Loucy (cell line): ENCODE measurements at regions not wholly inside any gene's neighbourhood (a gene's known extent, or its start where the extent isn't known, plus 50 kb on each side); places are given as distances from the start of the nearest gene placed in this dataset.
"Not testable (repeated sequence)": the region's sequence is repeated elsewhere in the genome, so short reads cannot be mapped to it uniquely, and the experiment has no call there.

Experiments
- H2AFZ ChIP-seq: fragments of 200-600 bp; sonication (generic); 2 replicates; pipeline ENCODE4 v1.6.0; 2016; ENCODE audit warnings: antibody characterized with exemption, mild to moderate bottlenecking, low read length, moderate library complexity
- H3F3A ChIP-seq: fragments of 200-600 bp; 2 replicates; pipeline ENCODE4 v1.6.0; 2016; ENCODE audit warnings: antibody characterized with exemption, low read depth, mild to moderate bottlenecking
- H3K27me3 ChIP-seq: fragments of 200-600 bp; sonication (generic); 2 replicates; pipeline ENCODE4 v1.6.1; 2014; ENCODE audit warnings: low read length, mild to moderate bottlenecking; ENCODE audit not compliant: insufficient read depth, poor library complexity, severe bottlenecking
- H3K36me3 ChIP-seq: fragments of 200-600 bp; sonication (generic); 2 replicates; pipeline ENCODE4 v1.6.1; 2016; ENCODE audit warnings: low read length; ENCODE audit not compliant: insufficient read depth
- H3K4me1 ChIP-seq: fragments of 200-600 bp; sonication (generic); 2 replicates; pipeline ENCODE4 v1.5.1; 2014; ENCODE audit warnings: low read length, mild to moderate bottlenecking; ENCODE audit not compliant: insufficient read depth, poor library complexity, severe bottlenecking
- H3K4me2 ChIP-seq: fragments of 200-600 bp; sonication (generic); 2 replicates; pipeline ENCODE4 v1.6.0; 2014; ENCODE audit warnings: antibody characterized with exemption, low read length, low read depth, mild to moderate bottlenecking; ENCODE audit not compliant: poor library complexity, severe bottlenecking
- H3K4me3 ChIP-seq: fragments of 200-600 bp; sonication (generic); 2 replicates; pipeline ENCODE4 v1.5.1; 2014; ENCODE audit warnings: low read length, mild to moderate bottlenecking, mixed read lengths; ENCODE audit not compliant: poor library complexity, severe bottlenecking
- H3K79me2 ChIP-seq: fragments of 200-600 bp; sonication (generic); 2 replicates; pipeline ENCODE4 v1.6.1; 2014; ENCODE audit warnings: low read length; ENCODE audit not compliant: insufficient read depth
- H3K9ac ChIP-seq: fragments of 200-600 bp; sonication (generic); 2 replicates; pipeline ENCODE4 v1.6.0; 2014; ENCODE audit warnings: mild to moderate bottlenecking, low read depth, low read length, moderate library complexity; ENCODE audit not compliant: poor library complexity, severe bottlenecking
- H3K9me2 ChIP-seq: fragments of 200-600 bp; sonication (generic); replicated peaks from 2 replicates; pipeline ENCODE4 v1.6.1; 2016; ENCODE audit warnings: low read depth, low read length, mixed read lengths
- H3K9me3 ChIP-seq: fragments of 200-600 bp; sonication (generic); 2 replicates; pipeline ENCODE4 v1.6.1; 2014; ENCODE audit warnings: mild to moderate bottlenecking, antibody characterized with exemption, low read length, low read depth; ENCODE audit not compliant: insufficient read depth
- H4K20me1 ChIP-seq: fragments of 200-600 bp; sonication (generic); 2 replicates; pipeline ENCODE4 v1.6.0; 2014; ENCODE audit warnings: antibody characterized with exemption, low read length, mild to moderate bottlenecking; ENCODE audit not compliant: insufficient read depth, poor library complexity, severe bottlenecking
- EZH2phosphoT487 ChIP-seq: fragments of 200-600 bp; IDR thresholded peaks from 2 replicates; pipeline ENCODE4 v1.6.1; 2018; ENCODE audit warnings: antibody characterized with exemption, mild to moderate bottlenecking, moderate library complexity, borderline replicate concordance
- TF ChIP-seq, protein P1 (sequence below): fragments of 200-600 bp; sonication (generic); conservative IDR thresholded peaks from 2 replicates; pipeline ENCODE4 v1.5.1; 2014; ENCODE audit warnings: mild to moderate bottlenecking, antibody characterized with exemption, low read length

DNA sequence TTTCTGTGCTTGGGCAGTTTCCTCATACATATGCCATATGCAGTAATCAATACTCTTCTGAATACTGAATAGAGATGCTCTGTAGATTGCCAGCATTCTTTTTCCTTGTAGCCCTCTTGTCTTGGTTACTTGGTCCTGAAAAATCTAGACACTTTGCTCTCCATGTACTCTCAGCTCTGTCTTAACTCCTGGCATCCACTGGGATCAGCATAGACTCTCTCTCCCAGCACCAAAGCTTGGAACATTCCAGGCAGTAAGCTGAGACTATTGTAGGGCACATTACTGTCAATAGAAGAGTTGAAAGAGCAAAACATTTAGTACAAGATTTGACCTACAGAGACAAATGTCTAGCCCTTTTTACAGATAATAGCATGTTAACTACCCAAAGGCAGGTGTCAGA lies 1100.3 kb downstream of the TBL1XR1 start:
- Histone ChIP-seq H3F3A (no peaks in the 10 kb centered on the region), H3K9ac (no peak overlapping the region), H3K4me2 (no peak overlapping the region), H4K20me1 (no peaks in the 10 kb centered on the region), H3K36me3 (no peaks in the 10 kb centered on the region), H3K4me3 (no peak overlapping the region), H3K79me2 (no peaks in the 10 kb centered on the region), H3K27me3 (no peaks in the 10 kb centered on the region), H2AFZ (no peak overlapping the region), H3K4me1 (no peaks in the 10 kb centered on the region), H3K9me2 (no peaks in the 10 kb centered on the region), H3K9me3 (no peaks in the 10 kb centered on the region)
- TF ChIP-seq, protein P1, sequence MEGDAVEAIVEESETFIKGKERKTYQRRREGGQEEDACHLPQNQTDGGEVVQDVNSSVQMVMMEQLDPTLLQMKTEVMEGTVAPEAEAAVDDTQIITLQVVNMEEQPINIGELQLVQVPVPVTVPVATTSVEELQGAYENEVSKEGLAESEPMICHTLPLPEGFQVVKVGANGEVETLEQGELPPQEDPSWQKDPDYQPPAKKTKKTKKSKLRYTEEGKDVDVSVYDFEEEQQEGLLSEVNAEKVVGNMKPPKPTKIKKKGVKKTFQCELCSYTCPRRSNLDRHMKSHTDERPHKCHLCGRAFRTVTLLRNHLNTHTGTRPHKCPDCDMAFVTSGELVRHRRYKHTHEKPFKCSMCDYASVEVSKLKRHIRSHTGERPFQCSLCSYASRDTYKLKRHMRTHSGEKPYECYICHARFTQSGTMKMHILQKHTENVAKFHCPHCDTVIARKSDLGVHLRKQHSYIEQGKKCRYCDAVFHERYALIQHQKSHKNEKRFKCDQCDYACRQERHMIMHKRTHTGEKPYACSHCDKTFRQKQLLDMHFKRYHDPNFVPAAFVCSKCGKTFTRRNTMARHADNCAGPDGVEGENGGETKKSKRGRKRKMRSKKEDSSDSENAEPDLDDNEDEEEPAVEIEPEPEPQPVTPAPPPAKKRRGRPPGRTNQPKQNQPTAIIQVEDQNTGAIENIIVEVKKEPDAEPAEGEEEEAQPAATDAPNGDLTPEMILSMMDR, result no peak
- no peak for TF ChIP-seq EZH2phosphoT487

DNA sequence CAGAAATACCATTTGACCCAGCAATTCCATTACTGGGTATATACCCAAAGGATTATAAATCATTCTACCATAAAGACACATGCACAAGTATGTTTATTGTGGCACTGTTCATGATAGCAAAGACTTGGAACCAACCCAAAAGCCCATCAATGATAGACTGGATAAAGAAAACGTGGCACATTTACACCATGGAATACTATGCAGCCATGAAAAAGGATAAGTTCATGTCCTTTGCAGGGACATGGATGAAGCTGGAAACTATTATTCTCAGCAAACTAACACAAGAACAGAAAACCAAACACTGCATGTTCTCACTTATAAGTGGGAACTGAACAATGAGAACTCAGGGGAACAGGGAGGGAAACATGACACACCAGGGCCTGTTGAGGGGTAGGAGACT lies 1103.4 kb downstream of the TBL1XR1 start:
- H3K79me2 ChIP-seq, H3F3A ChIP-seq, H3K36me3 ChIP-seq, H2AFZ ChIP-seq, H3K4me3 ChIP-seq, H3K4me1 ChIP-seq, H3K9ac ChIP-seq, H3K9me3 ChIP-seq, H3K9me2 ChIP-seq, H3K27me3 ChIP-seq, H3K4me2 ChIP-seq, H4K20me1 ChIP-seq: not testable (repeated sequence)

DNA sequence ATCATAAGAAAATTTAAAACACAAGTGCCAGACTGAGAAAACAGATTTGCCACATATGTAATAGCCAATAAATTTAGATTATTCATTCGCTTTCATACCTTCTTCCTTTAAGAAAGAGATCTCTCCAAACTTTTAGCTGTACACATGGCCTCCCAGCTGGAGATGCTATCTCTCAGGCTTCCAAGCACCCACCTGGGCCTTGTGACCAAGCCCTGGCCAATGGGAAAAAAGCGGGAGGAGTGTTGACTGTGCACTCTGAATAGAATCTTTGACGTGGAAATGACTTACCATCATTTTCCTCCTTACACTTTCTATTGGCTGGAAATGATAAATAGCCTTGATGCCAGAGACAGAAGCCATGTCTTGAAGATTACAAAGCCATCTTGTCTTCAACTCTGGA lies 1106.6 kb downstream of the TBL1XR1 start:
- Histone ChIP-seq H3K79me2 (no peaks in the 10 kb centered on the region), H3K9ac (no peak overlapping the region), H3F3A (no peaks in the 10 kb centered on the region), H3K27me3 (no peaks in the 10 kb centered on the region), H3K9me3 (no peaks in the 10 kb centered on the region), H3K4me2 (no peak overlapping the region), H2AFZ (no peak overlapping the region), H3K4me3 (no peak overlapping the region), H3K36me3 (no peaks in the 10 kb centered on the region), H3K9me2 (no peaks in the 10 kb centered on the region), H3K4me1 (no peaks in the 10 kb centered on the region), H4K20me1 (no peaks in the 10 kb centered on the region)
- TF ChIP-seq EZH2phosphoT487, result no peak
- TF ChIP-seq, protein P1, result no peak

DNA sequence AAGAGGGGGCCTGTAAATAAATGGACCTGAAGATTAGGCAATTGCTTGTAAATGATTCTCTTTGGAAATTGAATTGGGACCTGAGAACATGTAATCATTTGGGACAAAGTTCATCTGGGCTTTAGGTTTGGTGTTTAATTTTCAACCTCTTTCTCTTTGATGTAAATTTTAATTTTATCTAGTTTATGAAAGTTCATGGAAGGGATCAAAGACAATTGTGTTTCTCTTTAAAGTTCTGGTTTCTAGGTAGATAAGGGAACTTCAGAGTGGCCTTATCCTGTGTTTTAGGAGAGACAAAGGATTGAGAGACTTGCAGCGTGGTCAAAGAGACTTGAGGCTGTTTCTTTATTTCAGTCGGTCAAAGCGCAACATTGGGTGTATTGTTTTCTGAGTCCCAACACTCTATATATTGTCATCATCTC lies 1108.3 kb downstream of the TBL1XR1 start:
- no peak overlapping the region for H3K4me3 ChIP-seq
- no peak overlapping the region for H3K9ac ChIP-seq
- H3K36me3 ChIP-seq, result no peaks in the 10 kb centered on the region
- H2AFZ ChIP-seq, result no peak overlapping the region
- H3K4me1 ChIP-seq, result no peaks in the 10 kb centered on the region
- no peaks in the 10 kb centered on the region for H3K9me3 ChIP-seq
- TF ChIP-seq, protein P1, result no peak
- TF ChIP-seq EZH2phosphoT487, result no peak
- H4K20me1 ChIP-seq, result no peaks in the 10 kb centered on the region
- no peaks in the 10 kb centered on the region for H3K79me2 ChIP-seq
- no peaks in the 10 kb centered on the region for H3K9me2 ChIP-seq
- H3F3A ChIP-seq, result no peaks in the 10 kb centered on the region
- H3K27me3 ChIP-seq, result no peaks in the 10 kb centered on the region
- H3K4me2 ChIP-seq, result no peak overlapping the region
